ENCODE measurements at regions not wholly inside any gene's neighbourhood (a gene's known extent, or its start where the extent isn't known, plus 50 kb on each side); places are given as distances from the start of the nearest gene placed in this dataset.
"Not testable (repeated sequence)": the region's sequence is repeated elsewhere in the genome, so short reads cannot be mapped to it uniquely, and the experiment has no call there.

DNA sequence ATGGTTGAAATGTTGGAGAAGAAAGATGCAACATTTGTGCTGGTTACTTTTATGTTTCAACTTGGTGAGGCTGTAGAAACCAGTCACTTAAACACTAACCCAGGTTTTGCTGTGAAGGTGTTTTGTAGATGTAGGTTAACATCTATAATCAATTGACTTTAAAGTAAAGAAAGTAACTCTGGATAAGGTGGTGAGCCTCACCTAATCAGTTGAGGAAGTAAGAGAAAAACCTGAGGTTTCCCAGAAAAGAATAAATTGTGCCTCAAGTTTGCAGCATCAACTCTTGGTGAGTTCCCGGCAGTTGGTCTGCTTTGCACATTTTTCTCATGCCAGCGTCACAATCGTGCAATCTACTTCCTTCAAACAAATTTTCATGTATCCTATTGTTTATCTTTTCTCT lies 673.4 kb downstream of the QKI start:
- CTCF ChIA-PET: no interaction called here
- DNase-seq (ENCODE audit: extremely low spot score): no peak
- POLR2A ChIA-PET: no interaction called here
- TF ChIP-seq, protein P1, sequence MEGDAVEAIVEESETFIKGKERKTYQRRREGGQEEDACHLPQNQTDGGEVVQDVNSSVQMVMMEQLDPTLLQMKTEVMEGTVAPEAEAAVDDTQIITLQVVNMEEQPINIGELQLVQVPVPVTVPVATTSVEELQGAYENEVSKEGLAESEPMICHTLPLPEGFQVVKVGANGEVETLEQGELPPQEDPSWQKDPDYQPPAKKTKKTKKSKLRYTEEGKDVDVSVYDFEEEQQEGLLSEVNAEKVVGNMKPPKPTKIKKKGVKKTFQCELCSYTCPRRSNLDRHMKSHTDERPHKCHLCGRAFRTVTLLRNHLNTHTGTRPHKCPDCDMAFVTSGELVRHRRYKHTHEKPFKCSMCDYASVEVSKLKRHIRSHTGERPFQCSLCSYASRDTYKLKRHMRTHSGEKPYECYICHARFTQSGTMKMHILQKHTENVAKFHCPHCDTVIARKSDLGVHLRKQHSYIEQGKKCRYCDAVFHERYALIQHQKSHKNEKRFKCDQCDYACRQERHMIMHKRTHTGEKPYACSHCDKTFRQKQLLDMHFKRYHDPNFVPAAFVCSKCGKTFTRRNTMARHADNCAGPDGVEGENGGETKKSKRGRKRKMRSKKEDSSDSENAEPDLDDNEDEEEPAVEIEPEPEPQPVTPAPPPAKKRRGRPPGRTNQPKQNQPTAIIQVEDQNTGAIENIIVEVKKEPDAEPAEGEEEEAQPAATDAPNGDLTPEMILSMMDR (IDR thresholded peaks at IDR 0.05; ENCODE audit: control extremely low read depth, extremely low read depth, low read depth, missing control alignments): no peak

GRCh38 chr6:164087211-164087610 lies 672.7 kb downstream of the QKI start:
- TF ChIP-seq, protein P1 (IDR thresholded peaks at IDR 0.05; ENCODE audit: control extremely low read depth, extremely low read depth, low read depth, missing control alignments): no peak
- ChIA-PET CTCF (no interaction called here), POLR2A (no interaction called here)
- DNase-seq (ENCODE audit: extremely low spot score): no peak

DNA sequence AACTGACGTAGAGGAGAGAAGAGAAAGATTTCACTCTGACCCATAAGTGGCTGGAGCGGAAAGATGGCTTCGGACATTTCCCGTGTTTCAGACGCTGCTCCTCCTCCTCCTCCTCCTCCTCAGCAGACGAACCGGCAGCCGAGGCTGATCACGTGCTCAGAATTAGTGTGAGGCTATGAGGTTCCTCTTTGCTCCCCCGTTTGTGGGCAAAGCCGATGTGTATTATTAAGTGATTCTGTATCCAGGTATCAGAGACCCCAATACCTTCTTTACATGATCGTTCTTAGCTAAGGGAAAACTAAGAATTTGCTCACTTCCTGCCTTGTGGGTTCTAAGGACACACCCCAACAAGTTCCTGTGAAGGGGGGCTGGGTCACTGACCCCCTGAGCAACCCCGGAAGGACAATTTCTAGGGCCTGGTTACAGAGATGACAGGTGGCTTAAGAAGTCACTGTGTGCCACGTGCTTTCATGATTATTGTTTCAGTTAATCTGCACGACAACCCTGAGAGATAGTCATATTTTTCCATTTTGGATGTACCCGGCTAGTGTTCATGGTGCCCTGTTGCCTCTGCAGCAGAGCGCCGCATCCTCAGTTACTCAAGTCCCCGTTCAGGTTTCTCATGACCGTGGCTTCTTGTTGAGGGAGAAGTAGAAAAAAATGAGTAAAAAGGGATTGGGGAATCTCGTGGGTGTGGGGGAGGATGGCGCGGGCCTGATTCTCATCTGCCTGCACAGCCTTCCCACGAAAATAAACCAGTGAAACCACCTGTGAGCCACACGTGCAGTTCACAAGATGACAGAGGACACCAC lies 671.8 kb downstream of the QKI start:
- CTCF ChIA-PET: no interaction called here
- no peak for DNase-seq (ENCODE audit: extremely low spot score)
- TF ChIP-seq, protein P1 (IDR thresholded peaks at IDR 0.05; ENCODE audit: control extremely low read depth, extremely low read depth, low read depth, missing control alignments): no peak
- POLR2A ChIA-PET: no interaction called here

GRCh38 chr6:164085091-164086075 lies 670.9 kb downstream of the QKI start:
- CTCF ChIA-PET: no interaction called here
- DNase-seq (ENCODE audit: extremely low spot score): no peak
- POLR2A ChIA-PET: no interaction called here
- TF ChIP-seq, protein P1 (IDR thresholded peaks at IDR 0.05; ENCODE audit: control extremely low read depth, extremely low read depth, low read depth, missing control alignments): no peak

DNA sequence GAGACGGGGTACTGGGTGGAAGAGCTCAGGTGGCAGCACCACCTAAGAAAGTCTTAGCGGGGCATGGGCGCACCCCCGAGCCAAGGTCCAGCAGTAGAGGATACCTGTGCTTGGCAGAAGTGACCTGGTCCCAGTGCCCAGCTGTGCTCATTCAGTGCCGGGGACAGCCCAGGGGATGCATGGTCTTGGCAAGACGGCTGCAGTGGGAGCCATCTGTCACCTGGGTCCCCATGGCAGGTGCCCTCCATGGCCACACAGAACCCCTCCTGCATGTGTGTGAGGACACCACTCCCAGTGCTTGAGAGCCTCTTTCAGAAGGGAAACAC lies 664.7 kb downstream of the QKI start:
- ChIA-PET POLR2A (no interaction called here), CTCF (interaction anchor here (0.6 to 1.5 kb wide), 3 partner anchors 8 to 11 kb away, joined by 3 read pairs; no protein-coding TSS in a partner anchor)
- TF ChIP-seq, protein P1 (IDR thresholded peaks at IDR 0.05; ENCODE audit: control extremely low read depth, extremely low read depth, low read depth, missing control alignments): no peak
- no peak for DNase-seq (ENCODE audit: extremely low spot score)

GRCh38 chr6:164078532-164079274 lies 664.2 kb downstream of the QKI start:
- POLR2A ChIA-PET: no interaction called here
- DNase-seq (ENCODE audit: extremely low spot score): no peak
- CTCF ChIA-PET: interaction anchor here (0.6 to 1.4 kb wide), 2 partner anchors 10 to 11 kb away, joined by 3 read pairs; no protein-coding TSS in a partner anchor
- TF ChIP-seq, protein P1 (IDR thresholded peaks at IDR 0.05; ENCODE audit: control extremely low read depth, extremely low read depth, low read depth, missing control alignments): no peak

DNA sequence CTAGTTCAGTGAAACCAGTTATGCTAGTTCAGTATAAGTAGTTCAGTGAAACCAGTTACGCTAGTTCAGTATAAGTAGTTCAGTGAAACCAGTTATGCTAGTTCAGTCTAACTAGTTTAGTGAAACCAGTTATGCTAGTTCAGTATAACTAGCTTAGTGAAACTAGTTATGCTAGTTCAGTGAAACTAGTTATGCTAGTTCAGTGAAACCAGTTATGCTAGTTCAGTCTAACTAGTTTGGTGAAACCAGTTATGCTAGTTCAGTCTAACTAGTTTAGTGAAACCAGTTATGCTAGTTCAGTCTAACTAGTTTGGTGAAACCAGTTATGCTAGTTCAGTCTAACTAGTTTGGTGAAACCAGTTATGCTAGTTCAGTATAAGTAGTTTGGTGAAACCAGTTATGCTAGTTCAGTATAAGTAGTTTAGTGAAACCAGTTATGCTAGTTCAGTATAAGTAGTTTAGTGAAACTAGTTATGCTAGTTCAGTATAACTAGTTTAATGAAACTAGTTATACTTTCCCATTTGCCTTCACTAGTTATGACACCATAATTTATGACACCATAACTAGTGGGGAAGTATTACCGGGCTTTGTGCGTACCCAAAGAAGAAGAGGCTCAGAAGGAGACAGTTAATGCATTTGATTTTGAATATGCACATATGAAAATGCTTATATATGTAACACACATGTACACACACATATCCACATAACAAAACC lies 662.5 kb downstream of the QKI start:
- POLR2A ChIA-PET; DNase-seq (ENCODE audit: extremely low spot score): not testable (repeated sequence)
- CTCF ChIA-PET: interaction anchor here (1.4 kb wide), 1 partner anchor 11 kb away, joined by 4 read pairs; no protein-coding TSS in a partner anchor

Data from GM10248 (cell line).